ENCODE measurements at regions not wholly inside any gene's neighbourhood (a gene's known extent, or its start where the extent isn't known, plus 50 kb on each side); places are given as distances from the start of the nearest gene placed in this dataset.
"Not testable (repeated sequence)": the region's sequence is repeated elsewhere in the genome, so short reads cannot be mapped to it uniquely, and the experiment has no call there.

GRCh38 chr10:2036209-2036608, 298.9 kb upstream of the ADARB2 start:
- no peak for TF ChIP-seq CTCF (IDR thresholded peaks at IDR 0.05; ENCODE audit: low read depth, low read length)
- no peak overlapping the region for H3K4me3 ChIP-seq (ENCODE audit: low read depth, low read length)

GRCh38 chr10:2030046-2030445, 292.7 kb upstream of the ADARB2 start:
- TF ChIP-seq CTCF (IDR thresholded peaks at IDR 0.05; ENCODE audit: low read depth, low read length): no peak
- no peak overlapping the region for H3K4me3 ChIP-seq (ENCODE audit: low read depth, low read length)

GRCh38 chr10:2026936-2027335, 289.6 kb upstream of the ADARB2 start:
- TF ChIP-seq CTCF (IDR thresholded peaks at IDR 0.05; ENCODE audit: low read depth, low read length): no peak
- no peak overlapping the region for H3K4me3 ChIP-seq (ENCODE audit: low read depth, low read length)

GRCh38 chr10:2024750-2025149, 287.4 kb upstream of the ADARB2 start:
- H3K4me3 ChIP-seq (ENCODE audit: low read depth, low read length): not testable (repeated sequence)

- no peak overlapping the region for H3K4me3 ChIP-seq (ENCODE audit: low read depth, low read length)
- no peak for TF ChIP-seq CTCF (IDR thresholded peaks at IDR 0.05; ENCODE audit: low read depth, low read length)
These were observed 286.4 kb upstream of the ADARB2 start for GRCh38 chr10:2023687-2024086.

GRCh38 chr10:2022401-2022800, 285.1 kb upstream of the ADARB2 start:
- TF ChIP-seq CTCF (IDR thresholded peaks at IDR 0.05; ENCODE audit: low read depth, low read length): no peak
- no peak overlapping the region for H3K4me3 ChIP-seq (ENCODE audit: low read depth, low read length)

GRCh38 chr10:2020836-2021235, 283.5 kb upstream of the ADARB2 start:
- H3K4me3 ChIP-seq (ENCODE audit: low read depth, low read length): no peak overlapping the region
- no peak for TF ChIP-seq CTCF (IDR thresholded peaks at IDR 0.05; ENCODE audit: low read depth, low read length)

- TF ChIP-seq CTCF (IDR thresholded peaks at IDR 0.05; ENCODE audit: low read depth, low read length): no peak
- no peak overlapping the region for H3K4me3 ChIP-seq (ENCODE audit: low read depth, low read length)
These were observed 282.5 kb upstream of the ADARB2 start for GRCh38 chr10:2019803-2020202.

All from WI38 (cell line).